ENCODE measurements at regions not wholly inside any gene's neighbourhood (a gene's known extent, or its start where the extent isn't known, plus 50 kb on each side); places are given as distances from the start of the nearest gene placed in this dataset.

GRCh38 chr22:49033616-49034015, 794.1 kb downstream of the BRD1 start:
- TF ChIP-seq CTCF (IDR thresholded peaks at IDR 0.05; ENCODE audit: insufficient read depth, low read length) (no peak), SPI1 (IDR thresholded peaks at IDR 0.05; ENCODE audit: borderline replicate concordance, low read depth) (no peak), POLR2AphosphoS5 (IDR thresholded peaks at IDR 0.05; ENCODE audit: low read depth) (no peak)

All from HL-60 (cell line).